ENCODE measurements at regions not wholly inside any gene's neighbourhood (a gene's known extent, or its start where the extent isn't known, plus 50 kb on each side); places are given as distances from the start of the nearest gene placed in this dataset.

- no peaks in the 10 kb centered on the region for H4K20me1 ChIP-seq (ENCODE audit: insufficient read depth, poor library complexity, severe bottlenecking)
- H3K4me2 ChIP-seq = no peak overlapping the region
- TF ChIP-seq CTCF (IDR thresholded peaks at IDR 0.05; ENCODE audit: poor library complexity) (no peak), EZH2phosphoT487 (IDR thresholded peaks at IDR 0.05; ENCODE audit: low read depth, severe bottlenecking, unreplicated experiment) (no peak), EZH2 (IDR thresholded peaks at IDR 0.05; ENCODE audit: borderline replicate concordance) (no peak)
- no peaks in the 10 kb centered on the region for H3K9me2 ChIP-seq (replicated peaks; ENCODE audit: insufficient read depth)
- H3K9me3 ChIP-seq (ENCODE audit: low read depth) = no peaks in the 10 kb centered on the region
- no peak overlapping the region for H2AFZ ChIP-seq
- H3K4me1 ChIP-seq (ENCODE audit: insufficient read depth) = no peaks in the 10 kb centered on the region
- no peak overlapping the region for H3K27ac ChIP-seq
- WGBS (ENCODE audit: low lambda C conversion rate, missing lambda C conversion rate) = 51% methylated on average over 3 of the region's 3 CpGs
- no peak overlapping the region for H3K4me3 ChIP-seq
- no peaks in the 10 kb centered on the region for H3K27me3 ChIP-seq
- no peaks in the 10 kb centered on the region for H3K79me2 ChIP-seq
- H3K36me3 ChIP-seq (replicated peaks; ENCODE audit: insufficient read depth, low read depth) = no peaks in the 10 kb centered on the region
- peak; percentile 13 for DNase-seq (ENCODE audit: low spot score)
These were observed 260.6 kb upstream of the DIAPH2 start for GRCh38 chrX:96424007-96424406.

GRCh38 chrX:96425200-96425599 is 259.4 kb upstream of the DIAPH2 start:
- no peak overlapping the region for H2AFZ ChIP-seq
- no peaks in the 10 kb centered on the region for H3K27me3 ChIP-seq

GRCh38 chrX:96430756-96431455 is 253.7 kb upstream of the DIAPH2 start:
- Histone ChIP-seq H3K9me2 (replicated peaks; ENCODE audit: insufficient read depth) (no peaks in the 10 kb centered on the region), H3K4me3 (no peak overlapping the region), H4K20me1 (ENCODE audit: insufficient read depth, poor library complexity, severe bottlenecking) (no peaks in the 10 kb centered on the region), H3K36me3 (replicated peaks; ENCODE audit: insufficient read depth, low read depth) (no peaks in the 10 kb centered on the region), H3K79me2 (no peaks in the 10 kb centered on the region), H3K4me2 (no peak overlapping the region), H3K4me1 (ENCODE audit: insufficient read depth) (peaks cover 5% of the 10 kb centered on the region), H3K9me3 (ENCODE audit: low read depth) (no peaks in the 10 kb centered on the region), H2AFZ (no peak overlapping the region), H3K27ac (no peak overlapping the region), H3K27me3 (no peaks in the 10 kb centered on the region)
- WGBS (ENCODE audit: low lambda C conversion rate, missing lambda C conversion rate) = 53% methylated on average over 2 of the region's 2 CpGs
- no peak for TF ChIP-seq CTCF (IDR thresholded peaks at IDR 0.05; ENCODE audit: poor library complexity)
- no peak for TF ChIP-seq EZH2 (IDR thresholded peaks at IDR 0.05; ENCODE audit: borderline replicate concordance)
- TF ChIP-seq EZH2phosphoT487 (IDR thresholded peaks at IDR 0.05; ENCODE audit: low read depth, severe bottlenecking, unreplicated experiment) = no peak
- no peak for DNase-seq (ENCODE audit: low spot score)

More at GRCh38 chrX:96425200-96425599, 259.4 kb upstream of the DIAPH2 start:
- Histone ChIP-seq H3K79me2 (no peaks in the 10 kb centered on the region), H3K9me2 (replicated peaks; ENCODE audit: insufficient read depth) (no peaks in the 10 kb centered on the region), H3K4me1 (ENCODE audit: insufficient read depth) (no peaks in the 10 kb centered on the region), H3K4me2 (no peak overlapping the region), H3K27ac (no peak overlapping the region), H3K9me3 (ENCODE audit: low read depth) (no peaks in the 10 kb centered on the region), H4K20me1 (ENCODE audit: insufficient read depth, poor library complexity, severe bottlenecking) (no peaks in the 10 kb centered on the region), H3K36me3 (replicated peaks; ENCODE audit: insufficient read depth, low read depth) (no peaks in the 10 kb centered on the region), H3K4me3 (no peak overlapping the region)
- DNase-seq (ENCODE audit: low spot score) = no peak
- no peak for TF ChIP-seq EZH2phosphoT487 (IDR thresholded peaks at IDR 0.05; ENCODE audit: low read depth, severe bottlenecking, unreplicated experiment)
- TF ChIP-seq EZH2 (IDR thresholded peaks at IDR 0.05; ENCODE audit: borderline replicate concordance) = no peak
- no peak for TF ChIP-seq CTCF (IDR thresholded peaks at IDR 0.05; ENCODE audit: poor library complexity)
